Right ventricle myocardium inferior (tissue), 1 donor: ENCODE measurements at regions not wholly inside any gene's neighbourhood (a gene's known extent, or its start where the extent isn't known, plus 50 kb on each side); places are given as distances from the start of the nearest gene placed in this dataset.
A peak's percentile ranks its signal among the peaks of the same experiment; 100 is the strongest.
"Not testable (repeated sequence)": the region's sequence is repeated elsewhere in the genome, so short reads cannot be mapped to it uniquely, and the experiment has no call there.

Source experiments
- ATAC-seq: fragments of 200-7000 bp; cut with Tn5 transposase; one replicate; pipeline ENCODE4 v1.9.1; 2020; ENCODE audit warnings: mild to moderate bottlenecking, moderate library complexity
- DNase-seq: peaks from one replicate; pipeline ENCODE4 v3.0.0; 2021; ENCODE audit errors: missing footprints
- intact Hi-C: fragments of 100-400 bp; cut with DNase I; formaldehyde crosslinking; loops from one replicate; pipeline ENCODE4 v1.11.0; 2022
- donor health status: DM: no; HTN: yes; CAD: no; lungs with severe emphysema.

GRCh38 chr15:62391641-62392262, 226.7 kb upstream of the C2CD4B start:
- ATAC-seq (peak; percentile 86), DNase-seq (peak; percentile 71)

GRCh38 chr15:62392376-62392775, 227.3 kb upstream of the C2CD4B start:
- peak; percentile 17 for ATAC-seq

More at GRCh38 chr15:62391641-62392262, 226.7 kb upstream of the C2CD4B start:
- intact Hi-C loops, result loop anchor here (1.0 to 10.0 kb wide), 6 partner anchors 63 to 353 kb away; no protein-coding TSS in a partner anchor

GRCh38 chr15:62393196-62393595, 228.1 kb upstream of the C2CD4B start:
- DNase-seq, result no peak
- ATAC-seq, result no peak
- intact Hi-C loops, result loop anchor here (5.0 to 10.0 kb wide), 4 partner anchors 114 to 352 kb away; no protein-coding TSS in a partner anchor

More at GRCh38 chr15:62392376-62392775, 227.3 kb upstream of the C2CD4B start:
- no peak for DNase-seq
- intact Hi-C loops, result loop anchor here (5.0 to 10.0 kb wide), 4 partner anchors 115 to 352 kb away; no protein-coding TSS in a partner anchor

- no peak for DNase-seq
- intact Hi-C loops, result loop anchor here (5.0 to 10.0 kb wide), 4 partner anchors 113 to 351 kb away; no protein-coding TSS in a partner anchor
- no peak for ATAC-seq
Measured at GRCh38 chr15:62394079-62394478, 229.0 kb upstream of the C2CD4B start.

GRCh38 chr15:62400778-62401177, 235.7 kb upstream of the C2CD4B start:
- intact Hi-C loops, result no loop called here
- DNase-seq (no peak), ATAC-seq (no peak)

- DNase-seq, result no peak
- ATAC-seq, result no peak
- intact Hi-C loops, result no loop called here
Measured at GRCh38 chr15:62402687-62403086, 237.6 kb upstream of the C2CD4B start.

- DNase-seq, result no peak
- ATAC-seq, result peak; percentile 43
- intact Hi-C loops, result no loop called here
Measured at GRCh38 chr15:62403164-62403809, 238.2 kb upstream of the C2CD4B start.

- intact Hi-C loops, result no loop called here
- DNase-seq (no peak), ATAC-seq (no peak)
Measured at GRCh38 chr15:62404194-62404985, 239.3 kb upstream of the C2CD4B start.

GRCh38 chr15:62406305-62406891, 241.3 kb upstream of the C2CD4B start:
- ATAC-seq (no peak), DNase-seq (no peak)
- intact Hi-C loops, result no loop called here

- DNase-seq (no peak), ATAC-seq (no peak)
- intact Hi-C loops, result no loop called here
Measured at GRCh38 chr15:62407216-62407615, 242.1 kb upstream of the C2CD4B start.

- ATAC-seq (no peak), DNase-seq (no peak)
- intact Hi-C loops, result no loop called here
Measured at GRCh38 chr15:62407962-62408361, 242.9 kb upstream of the C2CD4B start.

GRCh38 chr15:62409466-62409865, 244.4 kb upstream of the C2CD4B start:
- DNase-seq (no peak), ATAC-seq (no peak)
- intact Hi-C loops, result no loop called here

GRCh38 chr15:62412686-62413085, 247.6 kb upstream of the C2CD4B start:
- DNase-seq (no peak), ATAC-seq (no peak)
- intact Hi-C loops, result no loop called here

- intact Hi-C loops, result no loop called here
- ATAC-seq, result peak; percentile 37
- DNase-seq, result no peak
Measured at GRCh38 chr15:62413153-62413552, 248.1 kb upstream of the C2CD4B start.

- intact Hi-C loops, result no loop called here
- ATAC-seq (peak; percentile 48), DNase-seq (no peak)
Measured at GRCh38 chr15:62413786-62414185, 248.7 kb upstream of the C2CD4B start.

- no peak for ATAC-seq
- peak; percentile 67 for DNase-seq
- intact Hi-C loops, result no loop called here
Measured at GRCh38 chr15:62415498-62415897, 250.4 kb upstream of the C2CD4B start.

GRCh38 chr15:62416526-62416925, 251.4 kb upstream of the C2CD4B start:
- intact Hi-C loops, result no loop called here
- DNase-seq (no peak), ATAC-seq (no peak)

GRCh38 chr15:62417439-62417838, 252.4 kb upstream of the C2CD4B start:
- no peak for DNase-seq
- no peak for ATAC-seq
- intact Hi-C loops, result no loop called here

- ATAC-seq, DNase-seq, intact Hi-C loops: not testable (repeated sequence)
Measured at GRCh38 chr15:62418496-62418895, 253.4 kb upstream of the C2CD4B start.
